ENCODE measurements at regions not wholly inside any gene's neighbourhood (a gene's known extent, or its start where the extent isn't known, plus 50 kb on each side); places are given as distances from the start of the nearest gene placed in this dataset.
A peak's percentile ranks its signal among the peaks of the same experiment; 100 is the strongest.

DNA sequence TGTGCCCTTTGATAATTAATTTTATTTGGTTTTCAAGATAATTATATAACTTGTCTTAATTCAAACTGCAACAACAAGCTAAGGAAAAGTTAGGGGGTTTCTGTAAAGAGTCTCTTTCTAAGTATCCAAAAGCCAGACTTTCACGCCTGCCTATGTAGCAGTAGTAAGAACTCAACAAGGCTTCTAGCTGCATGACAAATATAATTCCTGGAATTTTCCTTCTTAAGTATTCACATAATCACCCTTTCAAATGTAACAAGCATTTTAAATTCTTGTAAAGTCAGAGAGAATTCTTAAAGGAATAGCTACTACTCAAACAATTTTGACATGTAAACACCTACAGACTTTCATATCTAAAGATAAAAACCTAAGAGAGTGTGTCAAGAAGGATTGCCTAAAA lies 189.7 kb upstream of the NDST3 start:
- no peaks in the 10 kb centered on the region for H3K4me1 Mint-ChIP-seq
- ATAC-seq (ENCODE audit: low read depth in 2 of 2), result no peak
- no peaks in the 10 kb centered on the region for H3K27me3 Mint-ChIP-seq

DNA sequence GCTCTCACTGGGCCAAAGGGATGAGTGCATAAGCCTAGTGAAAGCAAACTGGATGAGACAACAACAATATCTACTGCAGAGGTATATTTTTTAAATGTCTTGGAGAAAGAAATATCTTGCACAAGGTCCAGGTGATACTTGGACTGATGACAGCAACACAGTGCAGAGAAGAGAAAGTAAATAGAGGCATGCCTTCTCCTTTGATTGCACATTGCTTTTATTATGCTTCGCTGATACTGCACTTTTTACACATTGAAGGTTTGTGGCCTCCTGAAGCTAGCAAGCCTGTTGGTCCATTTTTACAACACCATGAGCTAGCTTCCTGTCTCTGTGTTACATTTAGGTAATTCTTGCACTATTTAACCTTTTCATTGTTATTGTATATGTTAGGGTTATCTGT lies 189.0 kb upstream of the NDST3 start:
- Histone ChIP-seq H3K4me3 (ENCODE audit: low read depth, low read length) (no peak overlapping the region), H3K9me3 (ENCODE audit: control insufficient read depth in 2 of 2, low read length in 2 of 2) (no peaks in the 10 kb centered on the region), H3K27me3 (ENCODE audit: control insufficient read depth, insufficient read depth, low read length) (no peaks in the 10 kb centered on the region), H3K27ac (ENCODE audit: insufficient read depth, low read length, poor library complexity, severe bottlenecking) (no peak overlapping the region), H3K4me1 (ENCODE audit: control insufficient read depth, insufficient read depth, low read length, poor library complexity, severe bottlenecking) (no peaks in the 10 kb centered on the region), H3K36me3 (ENCODE audit: control insufficient read depth, insufficient read depth, low read length) (no peaks in the 10 kb centered on the region)
- Mint-ChIP-seq H3K27me3 (no peaks in the 10 kb centered on the region), H3K27ac (peak overlapping the region in 1 of 3 donors; percentile 7), H3K9me3 (peaks cover 2 to 12% (median 7%) of the 10 kb centered on the region in 7 donors), H3K36me3 (no peaks in the 10 kb centered on the region), H3K4me3 (no peak overlapping the region), H3K4me1 (no peaks in the 10 kb centered on the region)
- DNase-seq (no peak), ATAC-seq (ENCODE audit: low read depth in 2 of 2) (no peak)

More for the DNA sequence above, 189.7 kb upstream of the NDST3 start:
- H3K36me3 ChIP-seq (ENCODE audit: control insufficient read depth, insufficient read depth, low read length), result no peaks in the 10 kb centered on the region
- no peak overlapping the region for H3K27ac ChIP-seq (ENCODE audit: insufficient read depth, low read length, poor library complexity, severe bottlenecking)
- H3K4me3 Mint-ChIP-seq, result no peak overlapping the region
- no peaks in the 10 kb centered on the region for H3K4me1 ChIP-seq (ENCODE audit: control insufficient read depth, insufficient read depth, low read length, poor library complexity, severe bottlenecking)
- DNase-seq, result no peak
- no peaks in the 10 kb centered on the region for H3K27me3 ChIP-seq (ENCODE audit: control insufficient read depth, insufficient read depth, low read length)
- no peak overlapping the region for H3K4me3 ChIP-seq (ENCODE audit: low read depth, low read length)
- H3K9me3 Mint-ChIP-seq, result peaks cover 2 to 9% (median 4%) of the 10 kb centered on the region in 7 donors
- no peak overlapping the region for H3K27ac Mint-ChIP-seq
- H3K36me3 Mint-ChIP-seq, result no peaks in the 10 kb centered on the region
- H3K9me3 ChIP-seq (ENCODE audit: control insufficient read depth in 2 of 2, low read length in 2 of 2), result no peaks in the 10 kb centered on the region

DNA sequence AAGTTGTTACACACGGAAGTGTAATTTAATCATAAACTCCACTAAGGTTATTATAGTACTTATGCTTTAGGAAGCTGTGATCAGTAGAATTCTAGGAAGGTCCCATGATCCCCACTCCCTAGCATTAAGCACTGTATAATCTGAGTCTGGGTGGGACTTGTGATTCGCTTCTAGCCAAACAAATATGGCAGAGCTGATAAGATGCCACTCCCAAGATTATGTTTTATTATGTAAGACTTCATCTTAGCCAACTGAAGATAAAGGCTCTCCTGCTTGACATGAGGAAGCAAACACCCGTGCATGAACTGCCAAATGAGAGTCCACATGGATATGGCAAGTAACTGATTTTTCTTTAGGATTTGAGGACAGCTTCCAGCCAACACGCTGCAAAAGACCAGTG lies 186.4 kb upstream of the NDST3 start:
- DNase-seq (no peak), ATAC-seq (ENCODE audit: low read depth in 2 of 2) (no peak)
- Mint-ChIP-seq H3K4me1 (no peaks in the 10 kb centered on the region), H3K4me3 (no peak overlapping the region), H3K36me3 (no peaks in the 10 kb centered on the region), H3K9me3 (peaks cover 3 to 11% (median 7%) of the 10 kb centered on the region in 7 donors), H3K27ac (no peak overlapping the region), H3K27me3 (peaks cover 4% of the 10 kb centered on the region)
- Histone ChIP-seq H3K27me3 (ENCODE audit: control insufficient read depth, insufficient read depth, low read length) (no peaks in the 10 kb centered on the region), H3K9me3 (ENCODE audit: control insufficient read depth in 2 of 2, low read length in 2 of 2) (no peaks in the 10 kb centered on the region), H3K4me1 (ENCODE audit: control insufficient read depth, insufficient read depth, low read length, poor library complexity, severe bottlenecking) (no peaks in the 10 kb centered on the region), H3K4me3 (ENCODE audit: low read depth, low read length) (no peak overlapping the region), H3K36me3 (ENCODE audit: control insufficient read depth, insufficient read depth, low read length) (no peaks in the 10 kb centered on the region), H3K27ac (ENCODE audit: insufficient read depth, low read length, poor library complexity, severe bottlenecking) (no peak overlapping the region)

DNA sequence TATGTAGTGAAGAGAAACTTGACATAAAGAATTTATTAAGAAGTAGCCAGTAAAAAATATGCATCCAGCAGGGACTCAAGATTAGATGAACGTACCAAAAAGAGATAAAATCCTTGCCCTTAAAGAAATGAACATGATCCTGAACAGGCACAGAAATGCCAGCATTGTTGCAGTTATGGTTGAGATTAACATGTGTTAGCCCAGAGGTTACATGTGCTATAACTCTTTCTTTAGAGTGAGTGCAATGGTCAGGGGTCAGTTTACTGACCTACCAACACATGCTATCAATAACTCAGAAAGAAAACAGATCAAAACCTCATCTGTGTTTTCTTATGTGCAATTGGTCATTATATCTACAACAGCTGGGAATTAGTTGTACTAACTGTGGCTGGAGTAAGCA lies 166.1 kb upstream of the NDST3 start:
- H3K4me3 ChIP-seq (ENCODE audit: low read depth, low read length), result no peak overlapping the region
- H3K27me3 ChIP-seq (ENCODE audit: control insufficient read depth, insufficient read depth, low read length), result no peaks in the 10 kb centered on the region
- no peaks in the 10 kb centered on the region for H3K4me1 ChIP-seq (ENCODE audit: control insufficient read depth, insufficient read depth, low read length, poor library complexity, severe bottlenecking)
- Mint-ChIP-seq H3K9me3 (peaks cover 0 to 6% (median 2%) of the 10 kb centered on the region in 7 donors), H3K4me3 (no peak overlapping the region), H3K4me1 (no peaks in the 10 kb centered on the region), H3K36me3 (no peaks in the 10 kb centered on the region), H3K27me3 (no peaks in the 10 kb centered on the region), H3K27ac (no peak overlapping the region)
- ATAC-seq (ENCODE audit: low read depth in 2 of 2) (no peak), DNase-seq (no peak)
- no peak overlapping the region for H3K27ac ChIP-seq (ENCODE audit: insufficient read depth, low read length, poor library complexity, severe bottlenecking)
- H3K9me3 ChIP-seq (ENCODE audit: control insufficient read depth in 2 of 2, low read length in 2 of 2), result no peaks in the 10 kb centered on the region
- H3K36me3 ChIP-seq (ENCODE audit: control insufficient read depth, insufficient read depth, low read length), result no peaks in the 10 kb centered on the region

DNA sequence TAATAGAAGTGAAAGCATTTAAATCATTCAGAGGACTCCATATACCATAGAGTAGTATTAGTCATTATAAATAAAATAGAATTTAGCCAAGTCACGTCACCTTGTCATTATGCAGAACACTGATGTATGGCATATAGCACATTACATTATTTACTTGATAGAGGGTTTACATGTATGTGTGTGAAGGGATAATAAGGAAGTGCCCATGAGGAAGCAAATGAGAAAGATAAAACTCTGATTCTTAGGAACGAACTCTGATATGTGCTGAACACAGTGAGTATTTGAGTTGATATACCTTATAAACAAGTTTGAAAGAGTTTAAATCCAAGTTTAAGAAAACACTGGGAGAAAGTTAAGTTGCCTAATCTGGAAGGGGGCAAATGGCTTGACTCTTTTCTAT lies 160.5 kb upstream of the NDST3 start:
- ATAC-seq (ENCODE audit: low read depth in 2 of 2) (no peak), DNase-seq (no peak)
- H3K4me3 Mint-ChIP-seq, result no peak overlapping the region
- H3K36me3 Mint-ChIP-seq, result no peaks in the 10 kb centered on the region
- H3K9me3 ChIP-seq (ENCODE audit: control insufficient read depth in 2 of 2, low read length in 2 of 2), result no peaks in the 10 kb centered on the region
- H3K9me3 Mint-ChIP-seq, result peaks cover 0 to 5% (median 1%) of the 10 kb centered on the region in 7 donors
- no peak overlapping the region for H3K27ac Mint-ChIP-seq
- H3K27me3 Mint-ChIP-seq, result no peaks in the 10 kb centered on the region
- no peak overlapping the region for H3K27ac ChIP-seq (ENCODE audit: insufficient read depth, low read length, poor library complexity, severe bottlenecking)
- H3K4me1 ChIP-seq (ENCODE audit: control insufficient read depth, insufficient read depth, low read length, poor library complexity, severe bottlenecking), result no peaks in the 10 kb centered on the region
- H3K36me3 ChIP-seq (ENCODE audit: control insufficient read depth, insufficient read depth, low read length), result no peaks in the 10 kb centered on the region
- H3K4me3 ChIP-seq (ENCODE audit: low read depth, low read length), result no peak overlapping the region
- no peaks in the 10 kb centered on the region for H3K27me3 ChIP-seq (ENCODE audit: control insufficient read depth, insufficient read depth, low read length)
- H3K4me1 Mint-ChIP-seq, result no peaks in the 10 kb centered on the region

DNA sequence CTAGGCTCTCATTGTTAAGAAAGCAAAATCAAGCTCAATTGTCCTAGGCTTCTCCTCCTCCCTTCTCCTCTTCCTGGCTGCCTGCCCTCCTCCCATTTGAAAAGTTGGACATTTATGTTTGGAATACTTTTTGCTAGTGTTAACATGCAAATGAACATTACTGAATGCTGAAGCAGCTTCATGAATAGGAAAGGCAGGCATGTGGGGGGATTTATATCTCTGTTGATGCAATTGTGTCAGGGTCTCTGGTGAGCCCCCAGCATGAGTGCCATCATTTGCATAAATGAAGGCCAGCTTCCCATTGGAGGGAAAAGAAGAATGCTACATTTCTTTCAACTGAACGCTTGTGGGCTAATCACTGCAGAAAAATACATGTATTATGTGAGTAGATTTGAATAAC lies 160.1 kb upstream of the NDST3 start:
- ATAC-seq (ENCODE audit: low read depth in 2 of 2), result no peak
- Histone ChIP-seq H3K36me3 (ENCODE audit: control insufficient read depth, insufficient read depth, low read length) (no peaks in the 10 kb centered on the region), H3K27ac (ENCODE audit: insufficient read depth, low read length, poor library complexity, severe bottlenecking) (no peak overlapping the region), H3K4me1 (ENCODE audit: control insufficient read depth, insufficient read depth, low read length, poor library complexity, severe bottlenecking) (no peaks in the 10 kb centered on the region), H3K27me3 (ENCODE audit: control insufficient read depth, insufficient read depth, low read length) (no peaks in the 10 kb centered on the region), H3K4me3 (ENCODE audit: low read depth, low read length) (no peak overlapping the region), H3K9me3 (ENCODE audit: control insufficient read depth in 2 of 2, low read length in 2 of 2) (no peaks in the 10 kb centered on the region)
- no peak overlapping the region for H3K27ac Mint-ChIP-seq
- peaks cover 0 to 5% (median 0%) of the 10 kb centered on the region in 7 donors for H3K9me3 Mint-ChIP-seq
- no peak for DNase-seq
- H3K36me3 Mint-ChIP-seq, result no peaks in the 10 kb centered on the region
- no peak overlapping the region for H3K4me3 Mint-ChIP-seq
- no peaks in the 10 kb centered on the region for H3K4me1 Mint-ChIP-seq
- no peaks in the 10 kb centered on the region for H3K27me3 Mint-ChIP-seq

DNA sequence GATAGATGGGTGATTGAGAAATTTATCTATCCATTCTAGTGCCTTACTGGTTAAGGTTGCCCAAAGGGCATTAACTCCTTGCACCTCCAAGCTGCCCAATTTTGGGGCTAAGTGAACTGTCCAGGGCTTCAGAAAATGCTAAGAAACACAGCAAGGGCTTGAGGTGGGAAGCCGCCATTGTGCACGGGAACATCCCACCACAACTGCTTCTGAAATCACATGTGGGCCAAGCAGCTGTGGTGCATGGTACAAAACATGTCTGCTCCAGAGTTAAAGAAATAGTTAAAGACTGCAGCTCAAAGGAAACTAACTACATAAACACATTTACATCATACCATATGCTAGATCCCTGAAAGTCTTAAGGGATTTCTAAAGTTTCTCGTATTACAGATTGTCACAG lies 144.3 kb upstream of the NDST3 start:
- Mint-ChIP-seq H3K36me3 (no peaks in the 10 kb centered on the region), H3K9me3 (peaks cover 0 to 14% (median 1%) of the 10 kb centered on the region in 7 donors), H3K4me1 (no peaks in the 10 kb centered on the region), H3K27ac (no peak overlapping the region), H3K4me3 (no peak overlapping the region), H3K27me3 (no peaks in the 10 kb centered on the region)
- Histone ChIP-seq H3K4me3 (ENCODE audit: low read depth, low read length) (no peak overlapping the region), H3K36me3 (ENCODE audit: control insufficient read depth, insufficient read depth, low read length) (no peaks in the 10 kb centered on the region), H3K27ac (ENCODE audit: insufficient read depth, low read length, poor library complexity, severe bottlenecking) (no peak overlapping the region), H3K27me3 (ENCODE audit: control insufficient read depth, insufficient read depth, low read length) (no peaks in the 10 kb centered on the region), H3K9me3 (ENCODE audit: control insufficient read depth in 2 of 2, low read length in 2 of 2) (peaks cover 0 to 2% of the 10 kb centered on the region in 2 experiments), H3K4me1 (ENCODE audit: control insufficient read depth, insufficient read depth, low read length, poor library complexity, severe bottlenecking) (no peaks in the 10 kb centered on the region)
- DNase-seq (no peak), ATAC-seq (ENCODE audit: low read depth in 2 of 2) (no peak)

DNA sequence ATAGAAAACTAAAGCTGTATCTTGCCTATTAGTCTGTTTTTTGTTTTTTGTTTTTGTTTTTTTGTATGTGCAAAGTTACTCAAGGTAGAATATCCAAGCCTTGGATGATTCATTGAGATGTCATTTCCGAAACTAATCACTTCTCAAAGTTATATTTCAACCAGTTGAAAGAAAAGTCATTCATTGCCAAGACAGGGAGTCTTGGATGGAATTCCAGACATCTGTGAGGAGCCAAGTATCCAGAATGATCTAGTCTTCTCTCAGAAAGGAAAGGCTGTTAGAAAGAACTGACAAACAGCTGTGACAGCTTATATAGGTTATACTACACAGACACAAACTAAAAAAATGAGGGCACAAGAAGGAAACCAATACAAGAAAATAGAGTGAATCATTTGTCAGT lies 141.1 kb upstream of the NDST3 start:
- peaks cover 2 to 11% (median 4%) of the 10 kb centered on the region in 7 donors for H3K9me3 Mint-ChIP-seq
- H3K4me3 Mint-ChIP-seq, result no peak overlapping the region
- H3K4me1 Mint-ChIP-seq, result no peaks in the 10 kb centered on the region
- no peaks in the 10 kb centered on the region for H3K4me1 ChIP-seq (ENCODE audit: control insufficient read depth, insufficient read depth, low read length, poor library complexity, severe bottlenecking)
- DNase-seq (no peak), ATAC-seq (ENCODE audit: low read depth in 2 of 2) (no peak)
- no peak overlapping the region for H3K27ac Mint-ChIP-seq
- no peaks in the 10 kb centered on the region for H3K36me3 Mint-ChIP-seq
- no peaks in the 10 kb centered on the region for H3K9me3 ChIP-seq (ENCODE audit: control insufficient read depth in 2 of 2, low read length in 2 of 2)
- no peak overlapping the region for H3K27ac ChIP-seq (ENCODE audit: insufficient read depth, low read length, poor library complexity, severe bottlenecking)
- no peaks in the 10 kb centered on the region for H3K27me3 Mint-ChIP-seq
- no peak overlapping the region for H3K4me3 ChIP-seq (ENCODE audit: low read depth, low read length)
- no peaks in the 10 kb centered on the region for H3K36me3 ChIP-seq (ENCODE audit: control insufficient read depth, insufficient read depth, low read length)
- H3K27me3 ChIP-seq (ENCODE audit: control insufficient read depth, insufficient read depth, low read length), result no peaks in the 10 kb centered on the region

Data from CD4-positive, CD25-positive, alpha-beta regulatory T cell (primary cell).